B cell (primary cell): ENCODE measurements at regions not wholly inside any gene's neighbourhood (a gene's known extent, or its start where the extent isn't known, plus 50 kb on each side); places are given as distances from the start of the nearest gene placed in this dataset.

Experiments used
- CTCF ChIP-seq: fragments of 200-600 bp; IDR thresholded peaks from one replicate; pipeline ENCODE4 v1.8.0; 2022; ENCODE audit warnings: antibody characterized with exemption, mild to moderate bottlenecking
- EZH2 ChIP-seq: IDR thresholded peaks from 2 replicates; pipeline ENCODE4 v1.6.1; 2012; ENCODE audit warnings: borderline replicate concordance, low read depth, mild to moderate bottlenecking, moderate library complexity, low read length; ENCODE audit not compliant: insufficient read depth, poor library complexity, severe bottlenecking

GRCh38 chr1:9179463-9180110 is 50.7 kb upstream of the GPR157 start:
- TF ChIP-seq EZH2 = no peak
- no peak for TF ChIP-seq CTCF
